HT1080 (cell line): ENCODE measurements at regions not wholly inside any gene's neighbourhood (a gene's known extent, or its start where the extent isn't known, plus 50 kb on each side); places are given as distances from the start of the nearest gene placed in this dataset.

ENCODE experiments used
- DNase-seq: peaks from one replicate; pipeline ENCODE4 v3.0.0-alpha.2; 2015; ENCODE audit warnings: low read depth

- no peak for DNase-seq
Measured at GRCh38 chr6:15994814-15995459, 133.9 kb upstream of the MYLIP start.

GRCh38 chr6:15993716-15994228, 135.1 kb upstream of the MYLIP start:
- DNase-seq = no peak

- no peak for DNase-seq
Measured at GRCh38 chr6:15990179-15990578, 138.7 kb upstream of the MYLIP start.

- DNase-seq = no peak
Measured at GRCh38 chr6:15989397-15989796, 139.5 kb upstream of the MYLIP start.

- DNase-seq = peak; percentile 64
Measured at GRCh38 chr6:15987569-15987968, 141.3 kb upstream of the MYLIP start.

DNA sequence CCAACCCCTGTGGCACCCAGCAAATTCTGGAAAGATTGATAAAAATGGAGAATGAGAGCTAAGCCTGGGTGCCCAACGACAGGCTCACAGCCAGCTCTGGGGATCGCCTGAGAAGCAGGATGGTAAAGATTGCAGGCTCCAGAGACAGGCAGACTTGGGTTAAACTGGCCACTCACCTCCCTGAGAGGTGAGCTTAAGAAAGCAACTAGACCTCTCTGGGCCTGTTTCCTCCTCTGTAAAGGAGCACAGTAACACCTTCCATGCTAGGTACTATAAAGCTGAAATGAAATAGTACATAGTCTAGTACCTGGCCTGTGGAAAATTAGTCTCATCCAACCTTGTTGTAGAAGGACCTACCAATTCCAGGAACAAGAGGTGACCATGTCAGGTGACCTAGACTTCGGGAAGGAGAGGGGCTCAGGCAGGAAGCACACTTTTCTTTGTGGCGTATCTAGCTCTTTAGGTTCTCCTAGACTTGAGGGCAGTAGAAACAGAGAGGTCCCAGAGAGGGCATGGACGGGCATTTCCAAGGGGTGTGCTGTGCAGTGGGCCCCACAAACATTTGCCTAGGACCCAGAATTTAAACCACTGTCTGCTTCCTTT, 142.8 kb upstream of the MYLIP start:
- no peak for DNase-seq

- DNase-seq = no peak
Measured at GRCh38 chr6:15985379-15985959, 143.4 kb upstream of the MYLIP start.

- DNase-seq = no peak
Measured at GRCh38 chr6:15981956-15982355, 146.9 kb upstream of the MYLIP start.

DNA sequence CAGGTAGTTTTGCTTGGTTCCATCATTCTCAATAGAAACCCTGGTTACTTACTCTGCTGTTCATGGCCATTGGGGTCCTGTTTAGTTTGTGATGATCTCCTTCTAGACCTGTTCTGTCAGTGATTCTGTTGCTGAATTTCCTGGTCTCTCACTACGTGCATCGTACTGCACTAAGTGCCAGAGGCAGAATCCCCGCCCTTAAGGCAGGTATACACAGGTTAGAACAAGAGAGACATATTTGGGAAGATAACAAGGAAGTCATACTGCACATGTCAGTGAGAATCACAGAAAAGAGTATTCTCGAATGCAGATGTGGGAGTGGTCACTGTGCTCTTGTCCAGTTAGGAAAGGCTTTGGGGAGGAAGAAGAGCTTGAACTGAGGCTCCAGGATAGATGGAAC, 148.1 kb upstream of the MYLIP start:
- no peak for DNase-seq

DNA sequence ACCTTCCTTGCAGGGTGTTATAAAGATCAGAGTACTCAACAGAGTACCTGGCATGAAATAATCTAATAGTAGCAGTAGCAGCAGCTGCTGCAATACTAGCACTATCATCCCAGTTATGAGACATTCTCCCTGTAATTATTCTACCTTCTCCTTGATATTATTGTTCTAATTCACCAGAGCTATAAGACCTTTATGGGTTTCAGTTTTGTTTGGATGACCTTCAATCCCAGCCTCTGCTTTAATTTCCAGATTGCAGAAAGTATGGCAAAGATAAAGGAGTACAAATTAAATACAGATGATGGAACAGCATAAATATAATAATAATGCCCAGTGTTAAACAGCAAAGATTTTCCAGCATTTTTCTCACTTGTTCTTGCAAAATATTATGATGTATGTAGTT, 150.5 kb upstream of the MYLIP start:
- DNase-seq = no peak

- DNase-seq = no peak
Measured at GRCh38 chr6:15977050-15977449, 151.8 kb upstream of the MYLIP start.

GRCh38 chr6:15974817-15975216, 154.1 kb upstream of the MYLIP start:
- DNase-seq = no peak

DNA sequence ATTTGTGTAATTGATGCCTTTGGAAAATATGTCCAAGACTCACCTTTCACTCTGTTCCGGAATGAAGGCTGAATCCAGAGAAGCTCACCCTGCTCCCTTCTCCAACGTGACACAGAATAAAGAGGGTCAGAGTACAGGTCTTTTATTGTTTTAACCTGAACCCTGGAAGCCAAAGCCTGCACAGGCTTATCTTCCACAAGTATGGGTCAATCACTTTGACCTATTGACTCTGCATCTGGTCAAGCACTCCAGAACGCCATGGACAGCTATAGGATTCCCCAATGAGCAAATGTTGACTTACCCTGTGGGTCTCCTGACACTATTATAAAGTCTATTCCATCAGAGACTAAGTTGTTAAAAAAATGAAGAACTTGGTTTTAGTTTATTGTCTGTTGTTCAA, 158.4 kb upstream of the MYLIP start:
- DNase-seq = no peak

DNA sequence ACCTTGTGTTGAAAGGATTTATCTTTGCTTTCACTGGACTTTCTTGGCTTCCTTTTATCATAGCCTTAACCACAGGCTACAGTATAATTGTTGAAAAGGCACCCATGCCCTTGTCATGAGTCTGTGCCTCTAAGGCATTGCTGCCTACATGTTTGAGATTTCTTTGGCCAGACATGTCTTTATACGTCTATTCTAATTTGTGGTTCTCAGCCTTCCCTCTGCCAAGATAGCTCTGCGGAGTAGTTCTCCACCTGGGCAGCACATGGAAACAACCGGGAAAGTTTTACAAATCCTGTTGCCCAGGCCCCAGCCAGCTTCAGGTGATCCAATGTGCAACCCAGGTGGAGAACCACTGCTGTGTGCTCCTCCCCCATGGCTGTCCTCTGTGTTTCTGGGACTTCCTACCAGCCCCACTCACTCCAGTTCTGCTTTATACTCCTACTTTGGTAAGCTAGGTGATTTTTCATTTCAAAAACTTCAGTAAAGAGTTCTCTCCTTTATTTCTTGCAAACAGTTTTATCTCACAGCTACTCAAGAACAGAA, 159.6 kb upstream of the MYLIP start:
- DNase-seq = no peak

DNA sequence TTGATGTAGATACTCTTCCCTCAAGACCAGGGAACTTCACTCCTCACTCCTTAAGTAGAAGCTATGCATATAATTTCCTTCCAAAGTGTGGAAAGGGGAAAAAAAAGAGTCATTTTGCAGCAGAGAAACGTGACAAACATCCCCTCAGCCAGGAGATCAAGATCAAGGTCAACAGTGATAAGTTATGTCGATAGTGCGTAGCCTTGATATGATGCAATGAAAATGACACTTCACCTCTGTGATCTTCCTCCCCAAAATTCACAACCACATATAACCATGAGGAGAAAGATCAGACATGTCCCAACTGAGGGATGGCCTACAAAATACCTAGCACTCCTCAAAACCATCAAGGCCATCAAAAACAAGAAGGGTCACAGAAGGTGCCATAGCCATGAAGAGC, 160.4 kb upstream of the MYLIP start:
- DNase-seq = no peak

DNA sequence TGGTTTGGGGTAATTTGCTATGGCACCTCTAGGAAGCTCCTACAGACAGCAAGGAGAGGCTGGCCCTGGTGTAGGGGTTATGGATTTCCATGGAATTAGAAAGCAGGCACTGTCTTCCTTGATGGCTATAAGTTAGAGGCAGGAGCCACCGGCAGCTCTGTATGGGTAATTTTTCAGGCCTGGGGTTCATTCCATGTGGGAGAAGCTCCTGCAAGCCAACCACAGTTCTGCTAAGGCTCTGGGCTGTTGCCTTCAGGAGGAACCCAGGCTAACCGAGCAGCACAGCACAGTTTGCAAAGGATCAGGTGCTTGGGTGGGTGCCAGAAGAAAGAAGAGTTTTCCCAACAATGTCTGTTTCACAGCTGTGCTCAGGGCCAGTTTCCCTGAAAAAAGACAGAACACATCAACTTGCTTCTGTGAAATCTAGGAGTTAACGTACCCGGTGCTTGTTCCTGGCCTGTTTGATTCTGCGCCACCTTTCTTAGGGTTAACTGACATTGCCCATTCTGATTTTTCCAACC, 162.8 kb upstream of the MYLIP start:
- no peak for DNase-seq

GRCh38 chr6:15962449-15962764, 166.5 kb upstream of the MYLIP start:
- DNase-seq = peak; percentile 89

DNA sequence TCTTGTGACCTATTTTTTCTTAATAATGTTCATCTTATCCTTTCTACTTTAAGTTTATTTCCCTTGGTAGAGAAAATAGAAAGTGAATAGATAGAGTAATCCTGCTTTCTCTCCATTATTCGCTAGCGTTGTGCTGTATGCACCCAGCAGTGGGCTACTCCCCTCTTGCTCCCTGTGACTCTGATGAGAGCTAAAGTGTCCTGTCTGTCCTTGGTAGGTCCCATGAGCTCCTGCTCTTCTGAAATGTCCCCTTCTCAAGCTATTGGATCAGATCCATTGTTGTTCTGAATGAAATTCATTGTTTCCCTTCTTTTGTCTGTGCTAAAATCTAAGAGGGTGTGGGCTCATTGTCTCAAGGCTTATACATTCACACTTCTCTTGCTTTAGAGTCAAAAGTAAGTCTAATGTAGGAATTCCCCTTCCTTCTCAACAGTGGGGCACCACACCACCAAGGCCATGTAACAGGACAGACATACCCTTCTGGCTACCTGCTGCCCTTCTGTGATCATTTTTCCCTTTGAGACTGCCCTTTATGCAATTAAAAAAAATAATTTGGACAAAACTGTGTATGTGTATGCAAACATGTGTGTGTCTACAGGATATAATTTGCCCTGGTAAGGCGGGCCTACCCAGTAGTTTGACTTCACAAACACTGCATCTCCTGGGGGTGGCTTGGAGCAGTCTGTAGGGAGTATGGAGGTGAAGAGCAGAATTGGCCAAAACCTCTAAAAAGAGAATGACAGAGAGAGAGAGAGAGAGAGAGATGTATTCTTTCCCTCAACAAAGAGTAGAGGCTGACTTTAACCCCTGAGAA, 167.0 kb upstream of the MYLIP start:
- no peak for DNase-seq

DNA sequence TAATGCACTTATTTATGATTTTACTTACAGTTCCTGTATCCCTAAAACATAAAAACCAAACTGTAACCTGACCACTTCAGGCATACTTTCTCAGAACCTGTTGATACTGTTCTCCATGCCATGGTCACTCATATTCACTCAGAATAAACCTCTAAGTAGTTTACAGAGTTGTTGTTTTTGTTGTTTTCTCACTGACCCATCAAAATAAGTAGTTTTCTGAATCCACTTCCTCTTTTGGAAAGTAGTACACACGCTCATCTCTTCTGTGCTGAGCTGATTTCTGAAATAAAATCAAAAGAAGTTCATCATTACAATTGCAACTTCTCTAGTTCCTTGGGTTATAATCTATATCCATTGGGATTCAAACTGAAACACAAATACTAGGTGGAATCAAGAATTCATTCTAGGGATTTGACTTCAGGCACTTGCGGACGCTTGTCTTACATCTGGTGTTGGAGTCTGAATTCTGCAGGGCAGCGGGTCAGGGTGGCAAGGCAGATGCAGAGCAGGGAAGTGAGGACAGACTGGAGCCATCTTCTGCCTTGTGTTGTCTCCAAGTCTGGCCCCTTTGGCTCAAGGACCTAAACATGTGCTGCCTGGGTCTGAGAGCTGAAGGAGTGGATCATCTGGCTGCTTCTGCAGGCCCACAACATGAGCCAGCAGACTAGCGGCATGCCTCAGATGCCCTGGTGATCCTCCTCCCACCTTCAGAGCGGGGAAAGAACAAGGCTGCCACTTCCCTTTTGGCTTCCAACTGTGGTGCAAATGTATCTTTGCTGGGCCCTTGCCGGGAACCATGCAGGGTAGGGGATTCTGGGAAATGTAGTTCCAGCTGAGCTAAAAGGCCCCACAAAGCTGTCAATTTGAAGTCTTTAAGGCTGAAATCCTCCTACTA, 167.9 kb upstream of the MYLIP start:
- DNase-seq = no peak

- no peak for DNase-seq
Measured at GRCh38 chr6:15957655-15958169, 171.2 kb upstream of the MYLIP start.
